ENCODE measurements at regions not wholly inside any gene's neighbourhood (a gene's known extent, or its start where the extent isn't known, plus 50 kb on each side); places are given as distances from the start of the nearest gene placed in this dataset.

DNA sequence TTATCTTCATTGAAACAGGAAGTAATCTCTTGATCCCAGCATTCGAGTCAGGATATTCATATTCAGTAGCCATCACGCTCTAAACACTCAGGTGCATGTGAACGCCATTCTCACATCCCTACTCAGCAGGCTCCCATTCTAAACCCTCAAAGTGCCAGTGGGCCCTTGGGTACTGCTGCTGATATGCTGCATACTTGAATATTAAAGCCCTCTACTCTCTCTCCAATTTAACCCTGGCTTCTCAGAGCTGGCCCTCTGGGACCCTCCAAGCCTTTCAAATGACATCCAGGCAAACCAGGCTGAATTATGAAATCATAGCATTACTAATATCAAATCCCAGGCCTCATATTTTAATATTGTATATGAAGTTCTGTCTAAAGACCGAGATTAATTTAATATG lies 468.2 kb downstream of the NUF2 start:
- Histone ChIP-seq H2AFZ (ENCODE audit: low read length) (no peak overlapping the region), H4K20me1 (ENCODE audit: insufficient read depth, low read length) (no peaks in the 10 kb centered on the region), H3K27ac (ENCODE audit: low read depth, low read length) (no peak overlapping the region), H3K4me3 (ENCODE audit: insufficient read depth, low read length) (no peak overlapping the region), H3K79me2 (ENCODE audit: insufficient read depth, low read length) (no peaks in the 10 kb centered on the region), H3K36me3 (ENCODE audit: insufficient read depth, low read length) (no peaks in the 10 kb centered on the region), H3K4me2 (ENCODE audit: insufficient read depth, low read length) (no peak overlapping the region), H3K4me1 (ENCODE audit: insufficient read depth, low read length) (no peaks in the 10 kb centered on the region), H3K9me3 (ENCODE audit: low read depth, low read length) (no peaks in the 10 kb centered on the region), H3K27me3 (ENCODE audit: insufficient read depth, low read length) (no peaks in the 10 kb centered on the region)
- TF ChIP-seq, protein P1, sequence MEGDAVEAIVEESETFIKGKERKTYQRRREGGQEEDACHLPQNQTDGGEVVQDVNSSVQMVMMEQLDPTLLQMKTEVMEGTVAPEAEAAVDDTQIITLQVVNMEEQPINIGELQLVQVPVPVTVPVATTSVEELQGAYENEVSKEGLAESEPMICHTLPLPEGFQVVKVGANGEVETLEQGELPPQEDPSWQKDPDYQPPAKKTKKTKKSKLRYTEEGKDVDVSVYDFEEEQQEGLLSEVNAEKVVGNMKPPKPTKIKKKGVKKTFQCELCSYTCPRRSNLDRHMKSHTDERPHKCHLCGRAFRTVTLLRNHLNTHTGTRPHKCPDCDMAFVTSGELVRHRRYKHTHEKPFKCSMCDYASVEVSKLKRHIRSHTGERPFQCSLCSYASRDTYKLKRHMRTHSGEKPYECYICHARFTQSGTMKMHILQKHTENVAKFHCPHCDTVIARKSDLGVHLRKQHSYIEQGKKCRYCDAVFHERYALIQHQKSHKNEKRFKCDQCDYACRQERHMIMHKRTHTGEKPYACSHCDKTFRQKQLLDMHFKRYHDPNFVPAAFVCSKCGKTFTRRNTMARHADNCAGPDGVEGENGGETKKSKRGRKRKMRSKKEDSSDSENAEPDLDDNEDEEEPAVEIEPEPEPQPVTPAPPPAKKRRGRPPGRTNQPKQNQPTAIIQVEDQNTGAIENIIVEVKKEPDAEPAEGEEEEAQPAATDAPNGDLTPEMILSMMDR (IDR thresholded peaks at IDR 0.05; ENCODE audit: extremely low read depth, low read depth, low read length): no peak
- no peak for DNase-seq (ENCODE audit: insufficient read length, low spot score, missing footprints)

DNA sequence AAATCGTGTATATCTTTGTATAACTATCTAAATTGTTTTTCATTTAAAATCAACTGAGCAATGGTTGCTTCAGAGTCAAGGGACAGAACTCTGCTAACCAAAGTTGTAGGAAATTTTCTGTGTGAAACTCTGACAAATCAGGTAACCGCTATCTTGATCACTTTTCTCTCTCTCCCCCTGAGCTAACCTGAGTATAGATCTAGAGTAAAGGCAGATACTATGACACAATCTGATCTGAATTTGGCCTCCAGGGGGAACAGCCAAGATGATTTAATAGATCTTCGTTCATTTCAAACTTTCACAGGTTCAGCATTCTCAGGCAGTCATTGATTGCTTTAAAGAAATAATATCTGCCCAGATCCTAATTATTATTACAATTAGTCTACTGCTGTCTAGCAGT lies 472.8 kb downstream of the NUF2 start:
- H4K20me1 ChIP-seq (ENCODE audit: insufficient read depth, low read length): no peaks in the 10 kb centered on the region
- no peak overlapping the region for H2AFZ ChIP-seq (ENCODE audit: low read length)

GRCh38 chr1:163796394-163796821 lies 474.7 kb downstream of the NUF2 start:
- no peaks in the 10 kb centered on the region for H3K36me3 ChIP-seq (ENCODE audit: insufficient read depth, low read length)
- no peak overlapping the region for H2AFZ ChIP-seq (ENCODE audit: low read length)
- H3K4me3 ChIP-seq (ENCODE audit: insufficient read depth, low read length): no peak overlapping the region
- H3K79me2 ChIP-seq (ENCODE audit: insufficient read depth, low read length): no peaks in the 10 kb centered on the region
- H3K4me1 ChIP-seq (ENCODE audit: insufficient read depth, low read length): no peaks in the 10 kb centered on the region
- H3K4me2 ChIP-seq (ENCODE audit: insufficient read depth, low read length): no peak overlapping the region
- TF ChIP-seq, protein P1 (IDR thresholded peaks at IDR 0.05; ENCODE audit: extremely low read depth, low read depth, low read length): no peak
- DNase-seq (ENCODE audit: insufficient read length, low spot score, missing footprints): no peak
- H3K27me3 ChIP-seq (ENCODE audit: insufficient read depth, low read length): no peaks in the 10 kb centered on the region
- no peak overlapping the region for H3K27ac ChIP-seq (ENCODE audit: low read depth, low read length)
- no peaks in the 10 kb centered on the region for H4K20me1 ChIP-seq (ENCODE audit: insufficient read depth, low read length)
- H3K9me3 ChIP-seq (ENCODE audit: low read depth, low read length): no peaks in the 10 kb centered on the region

More for the DNA sequence above, 472.8 kb downstream of the NUF2 start:
- Histone ChIP-seq H3K36me3 (ENCODE audit: insufficient read depth, low read length) (no peaks in the 10 kb centered on the region), H3K27ac (ENCODE audit: low read depth, low read length) (no peak overlapping the region), H3K79me2 (ENCODE audit: insufficient read depth, low read length) (no peaks in the 10 kb centered on the region), H3K27me3 (ENCODE audit: insufficient read depth, low read length) (no peaks in the 10 kb centered on the region), H3K4me1 (ENCODE audit: insufficient read depth, low read length) (no peaks in the 10 kb centered on the region), H3K4me2 (ENCODE audit: insufficient read depth, low read length) (no peak overlapping the region), H3K9me3 (ENCODE audit: low read depth, low read length) (no peaks in the 10 kb centered on the region), H3K4me3 (ENCODE audit: insufficient read depth, low read length) (no peak overlapping the region)
- no peak for DNase-seq (ENCODE audit: insufficient read length, low spot score, missing footprints)
- TF ChIP-seq, protein P1 (IDR thresholded peaks at IDR 0.05; ENCODE audit: extremely low read depth, low read depth, low read length): no peak

GRCh38 chr1:163797816-163798215 lies 476.1 kb downstream of the NUF2 start:
- H2AFZ ChIP-seq (ENCODE audit: low read length): no peak overlapping the region
- H3K4me1 ChIP-seq (ENCODE audit: insufficient read depth, low read length): no peaks in the 10 kb centered on the region
- H3K79me2 ChIP-seq (ENCODE audit: insufficient read depth, low read length): no peaks in the 10 kb centered on the region
- no peak overlapping the region for H3K4me2 ChIP-seq (ENCODE audit: insufficient read depth, low read length)
- TF ChIP-seq, protein P1 (IDR thresholded peaks at IDR 0.05; ENCODE audit: extremely low read depth, low read depth, low read length): no peak
- H3K36me3 ChIP-seq (ENCODE audit: insufficient read depth, low read length): no peaks in the 10 kb centered on the region
- H3K27ac ChIP-seq (ENCODE audit: low read depth, low read length): no peak overlapping the region
- H3K9me3 ChIP-seq (ENCODE audit: low read depth, low read length): no peaks in the 10 kb centered on the region
- no peaks in the 10 kb centered on the region for H3K27me3 ChIP-seq (ENCODE audit: insufficient read depth, low read length)
- no peaks in the 10 kb centered on the region for H4K20me1 ChIP-seq (ENCODE audit: insufficient read depth, low read length)
- no peak overlapping the region for H3K4me3 ChIP-seq (ENCODE audit: insufficient read depth, low read length)
- DNase-seq (ENCODE audit: insufficient read length, low spot score, missing footprints): no peak
